Muscle layer of colon (tissue), 2 donors: ENCODE measurements at regions not wholly inside any gene's neighbourhood (a gene's known extent, or its start where the extent isn't known, plus 50 kb on each side); places are given as distances from the start of the nearest gene placed in this dataset.
"Not testable (repeated sequence)": the region's sequence is repeated elsewhere in the genome, so short reads cannot be mapped to it uniquely, and the experiment has no call there.

ENCODE experiments used
- H3K27ac ChIP-seq: one replicate; pipeline ENCODE4 v1.7.0; 2013; ENCODE audit warnings: low read depth, mild to moderate bottlenecking, low read length, moderate library complexity
- H3K27me3 ChIP-seq, 2 donors: one replicate each; pipeline ENCODE4 v1.7.0; 2013; ENCODE audit warnings: low read length in 2 of 2, mild to moderate bottlenecking in 2 of 2; ENCODE audit not compliant: insufficient read depth in 2 of 2, control insufficient read depth in 1 of 2
- H3K36me3 ChIP-seq: one replicate; pipeline ENCODE4 v1.7.0; 2013; ENCODE audit warnings: mild to moderate bottlenecking, low read length; ENCODE audit not compliant: insufficient read depth
- H3K4me1 ChIP-seq: one replicate; pipeline ENCODE4 v1.7.0; 2013; ENCODE audit warnings: mild to moderate bottlenecking, low read length; ENCODE audit not compliant: insufficient read depth
- H3K4me3 ChIP-seq, 2 donors: one replicate each; pipeline ENCODE4 v1.7.0; 2013; ENCODE audit warnings: low read length in 2 of 2, low read depth in 1 of 2, mild to moderate bottlenecking in 1 of 2, moderate library complexity in 1 of 2
- H3K9ac ChIP-seq: one replicate; pipeline ENCODE4 v1.7.0; 2013; ENCODE audit warnings: low read length
- H3K9me3 ChIP-seq: one replicate; pipeline ENCODE4 v1.7.0; 2013; ENCODE audit warnings: mild to moderate bottlenecking, low read length
- donor health status: abdominal sarcoma.
- donor health status: Adenocarcinoma of cecum.

DNA sequence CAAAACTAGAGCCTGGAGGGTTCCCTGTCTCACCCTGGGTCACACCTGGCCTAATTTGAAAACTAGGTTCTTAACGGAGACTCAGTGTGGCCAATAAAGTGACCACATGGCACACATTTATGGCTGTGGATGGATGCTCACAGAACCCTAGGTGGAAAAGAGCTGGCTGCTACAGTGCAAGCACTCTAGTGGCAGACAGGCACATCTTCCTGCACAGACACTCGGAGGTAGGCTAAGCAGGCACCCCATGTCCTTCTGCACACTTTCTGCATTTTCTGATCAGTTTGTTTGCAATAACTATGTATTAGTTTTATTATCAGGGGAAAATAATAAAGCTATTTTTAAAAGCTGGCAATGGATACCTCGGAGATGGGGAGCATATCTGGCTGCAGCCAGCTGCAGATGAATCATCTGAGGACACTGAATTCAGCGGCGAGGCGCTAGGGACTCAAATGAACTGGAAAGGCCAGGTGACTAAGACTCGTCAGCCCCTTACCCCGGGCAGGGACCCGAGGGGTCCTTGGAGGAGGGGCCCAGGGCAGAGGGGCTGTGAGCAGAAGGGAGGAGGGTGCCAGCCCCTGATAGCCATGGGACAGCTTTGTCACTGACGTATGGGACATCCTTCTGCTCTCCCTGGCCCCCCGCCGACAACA, 96.2 kb downstream of the OLFM1 start:
- no peaks in the 10 kb centered on the region for H3K36me3 ChIP-seq
- no peak overlapping the region for H3K9ac ChIP-seq
- no peaks in the 10 kb centered on the region for H3K9me3 ChIP-seq
- no peaks in the 10 kb centered on the region for H3K4me1 ChIP-seq
- no peak overlapping the region for H3K27ac ChIP-seq
- H3K4me3 ChIP-seq = no peak overlapping the region
- H3K27me3 ChIP-seq = peaks cover 0 to 15% of the 10 kb centered on the region in 2 donors

DNA sequence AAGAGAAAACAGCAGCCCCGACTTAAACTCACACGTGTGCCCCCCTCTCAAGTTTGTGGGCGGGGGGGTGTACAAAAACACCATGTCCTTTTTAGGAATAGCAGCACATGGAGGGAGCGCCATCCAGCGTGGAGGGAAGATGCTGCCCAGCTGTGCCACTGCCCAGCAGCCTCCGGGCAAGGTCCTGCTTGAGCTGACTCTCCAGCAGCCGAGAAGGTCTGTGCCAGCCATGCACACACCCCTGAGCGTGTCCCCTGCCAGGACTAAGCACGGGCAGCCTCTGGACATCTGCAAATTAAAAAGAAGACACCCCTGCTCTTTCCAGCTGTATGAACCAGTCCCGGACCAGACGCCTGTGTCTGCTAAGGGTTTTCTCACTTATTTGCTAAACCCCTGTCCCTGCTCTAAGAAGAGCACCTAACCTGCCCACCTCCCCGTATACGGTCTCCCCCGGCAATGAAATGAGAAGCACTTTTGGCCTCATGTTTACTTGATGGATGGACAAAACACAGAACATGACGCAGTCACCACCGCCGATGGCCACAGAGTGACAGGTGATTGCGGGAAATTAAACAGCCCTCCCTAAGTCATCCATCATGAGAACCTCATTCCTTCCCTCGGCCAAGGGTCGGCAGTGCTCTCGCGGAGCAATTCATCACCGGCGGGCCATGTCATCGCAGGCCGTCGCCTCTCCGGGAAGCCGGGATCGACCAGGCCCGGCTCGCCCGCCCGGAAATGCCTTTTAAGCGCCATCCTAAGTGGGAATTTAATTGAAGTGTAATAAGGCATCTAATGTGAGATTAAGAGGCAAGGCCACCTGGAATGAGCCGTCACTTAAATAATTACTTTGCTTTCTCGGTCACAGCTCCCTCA, 96.9 kb downstream of the OLFM1 start:
- Histone ChIP-seq H3K9ac (no peak overlapping the region), H3K9me3 (no peaks in the 10 kb centered on the region), H3K27ac (no peak overlapping the region), H3K36me3 (no peaks in the 10 kb centered on the region), H3K27me3 (peaks cover 0 to 17% of the 10 kb centered on the region in 2 donors), H3K4me3 (no peak overlapping the region), H3K4me1 (no peaks in the 10 kb centered on the region)

DNA sequence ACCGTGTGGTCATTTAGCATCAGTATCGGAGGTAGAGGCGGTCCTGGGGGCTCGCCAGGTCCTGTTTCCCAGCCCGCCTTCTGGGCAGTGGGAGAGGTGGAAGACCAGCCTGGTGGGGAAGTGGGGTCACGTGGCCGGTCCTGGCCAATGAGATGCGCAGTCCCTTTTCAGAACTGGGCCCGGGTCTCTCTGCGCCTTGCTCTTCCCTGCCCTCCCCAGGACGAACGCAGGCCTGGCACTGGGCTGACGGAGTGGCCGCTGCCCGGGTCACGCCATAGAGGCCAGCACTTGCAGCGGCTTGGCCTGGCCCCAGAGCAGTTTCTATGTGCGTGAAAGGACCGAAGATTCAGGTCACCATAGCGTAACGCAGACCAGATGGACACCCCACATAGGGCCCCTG, 97.6 kb downstream of the OLFM1 start:
- Histone ChIP-seq H3K36me3 (no peaks in the 10 kb centered on the region), H3K27me3 (peaks cover 0 to 17% of the 10 kb centered on the region in 2 donors)

DNA sequence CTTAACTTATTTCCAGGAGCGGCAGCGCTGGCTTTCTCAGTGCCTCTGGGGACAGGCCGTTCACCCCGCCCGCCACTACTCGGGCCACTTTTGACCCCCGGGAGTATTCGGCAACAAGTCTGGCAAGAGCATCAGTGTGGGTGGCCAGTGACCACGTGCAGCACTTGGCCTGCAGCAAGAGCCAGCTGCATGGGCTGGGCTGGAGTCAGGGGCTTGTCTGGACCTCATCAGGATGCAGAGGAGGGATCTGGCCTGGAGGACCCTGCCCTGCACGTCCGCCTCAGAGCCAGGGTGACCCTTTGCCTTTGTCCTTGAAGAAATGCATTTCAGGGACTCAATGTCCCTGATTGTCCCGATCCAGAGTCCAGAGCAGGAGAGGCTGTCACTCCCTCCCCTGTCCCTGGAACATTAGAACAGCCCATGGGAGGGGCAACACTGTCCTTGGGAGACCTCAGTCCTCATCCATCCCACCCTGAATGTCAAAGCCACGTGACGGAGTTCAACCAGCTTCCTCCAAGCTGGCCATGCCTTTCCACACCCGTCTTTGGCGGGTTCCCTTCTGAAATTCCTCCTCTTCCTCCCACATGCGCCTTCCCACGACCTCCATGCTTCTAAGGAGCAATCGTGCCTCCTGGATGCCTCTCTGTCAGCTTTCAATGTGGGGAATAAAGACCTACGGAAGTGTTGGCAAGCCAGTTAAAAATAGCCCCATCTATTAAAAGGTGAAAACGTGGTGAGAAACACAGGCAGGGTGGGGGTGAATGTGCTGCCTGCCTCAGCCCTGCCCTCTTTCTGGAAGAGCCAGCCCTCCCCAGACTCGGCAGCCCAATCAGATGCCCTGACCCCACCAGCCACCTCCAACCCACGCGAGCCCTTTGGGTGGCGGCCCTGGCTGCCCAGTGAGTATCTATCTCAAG, 99.0 kb downstream of the OLFM1 start:
- H3K4me3 ChIP-seq = no peak overlapping the region
- H3K9me3 ChIP-seq = no peaks in the 10 kb centered on the region
- no peaks in the 10 kb centered on the region for H3K4me1 ChIP-seq
- H3K27ac ChIP-seq = no peak overlapping the region
- H3K9ac ChIP-seq = no peak overlapping the region
- H3K36me3 ChIP-seq = no peaks in the 10 kb centered on the region
- H3K27me3 ChIP-seq = peaks cover 0 to 17% of the 10 kb centered on the region in 2 donors

More for the DNA sequence above, 97.6 kb downstream of the OLFM1 start:
- no peak overlapping the region for H3K27ac ChIP-seq
- H3K4me3 ChIP-seq = no peak overlapping the region
- H3K4me1 ChIP-seq = no peaks in the 10 kb centered on the region
- no peaks in the 10 kb centered on the region for H3K9me3 ChIP-seq
- no peak overlapping the region for H3K9ac ChIP-seq

DNA sequence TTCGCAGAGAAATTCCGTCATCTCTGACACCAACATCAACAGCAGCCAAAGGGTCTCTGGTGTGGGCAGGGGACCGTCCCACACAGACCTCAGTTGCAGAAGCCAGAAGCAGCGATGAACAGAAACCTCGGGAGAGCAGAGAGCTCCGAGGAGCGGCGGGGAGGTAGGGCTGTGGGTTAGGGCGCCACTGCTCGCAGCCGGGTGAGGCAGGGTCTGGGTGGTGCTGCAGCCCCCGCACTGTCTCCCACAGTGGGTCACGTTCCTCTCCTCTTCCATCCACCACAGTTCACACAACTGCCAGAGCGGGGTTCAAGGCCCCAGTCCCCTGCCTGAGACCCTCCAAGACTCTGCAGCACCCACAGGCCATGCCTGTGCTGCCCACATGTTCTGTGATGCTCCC, 99.9 kb downstream of the OLFM1 start:
- no peak overlapping the region for H3K4me3 ChIP-seq
- H3K9me3 ChIP-seq = no peaks in the 10 kb centered on the region
- no peak overlapping the region for H3K27ac ChIP-seq
- no peaks in the 10 kb centered on the region for H3K4me1 ChIP-seq
- no peak overlapping the region for H3K9ac ChIP-seq
- H3K27me3 ChIP-seq = peaks cover 0 to 20% of the 10 kb centered on the region in 2 donors
- no peaks in the 10 kb centered on the region for H3K36me3 ChIP-seq

DNA sequence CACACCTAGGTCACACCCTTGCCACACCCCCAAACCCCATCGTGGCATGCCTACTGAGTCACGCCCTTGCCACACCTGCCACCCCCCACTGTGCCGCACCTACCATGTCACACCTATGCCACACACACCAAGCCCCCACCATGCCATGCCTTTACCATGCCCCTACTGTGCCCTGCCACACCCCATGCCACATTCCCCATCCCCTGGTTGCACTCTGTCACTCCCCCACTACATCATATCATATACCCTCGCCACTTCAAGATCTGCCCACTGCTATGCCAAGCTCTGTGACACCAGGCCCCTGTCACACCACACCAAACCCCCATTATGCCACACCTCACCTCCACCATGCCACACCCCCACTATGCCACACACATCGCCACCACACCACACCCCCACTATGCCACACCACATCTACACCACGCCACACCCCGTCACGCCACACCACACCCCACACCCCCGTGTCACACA, 101.2 kb downstream of the OLFM1 start:
- no peak overlapping the region for H3K9ac ChIP-seq
- no peak overlapping the region for H3K27ac ChIP-seq
- no peaks in the 10 kb centered on the region for H3K4me1 ChIP-seq
- no peak overlapping the region for H3K4me3 ChIP-seq
- H3K27me3 ChIP-seq = peaks cover 0 to 34% of the 10 kb centered on the region in 2 donors
- no peaks in the 10 kb centered on the region for H3K9me3 ChIP-seq
- no peaks in the 10 kb centered on the region for H3K36me3 ChIP-seq

DNA sequence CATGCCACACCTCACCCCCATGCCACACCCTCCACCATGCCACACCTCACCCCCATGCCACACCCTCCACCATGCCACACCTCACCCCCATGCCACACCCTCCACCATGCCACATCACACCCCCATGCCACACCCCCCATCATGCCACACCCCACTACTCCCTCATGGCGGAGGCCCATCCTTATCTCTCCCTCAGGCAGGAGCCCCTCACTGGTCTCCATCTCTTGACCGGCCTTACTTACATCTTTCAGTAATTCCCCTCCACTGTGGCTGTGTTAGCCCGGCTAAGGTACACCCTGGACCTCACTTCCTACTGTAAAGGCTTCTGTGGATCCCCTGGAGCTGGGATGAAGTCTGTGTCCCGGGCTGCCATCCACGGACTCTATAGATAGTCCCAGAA, 102.0 kb downstream of the OLFM1 start:
- H3K9ac ChIP-seq = no peak overlapping the region
- no peaks in the 10 kb centered on the region for H3K9me3 ChIP-seq
- no peaks in the 10 kb centered on the region for H3K36me3 ChIP-seq
- H3K27me3 ChIP-seq = peaks cover 0 to 40% of the 10 kb centered on the region in 2 donors
- no peak overlapping the region for H3K27ac ChIP-seq
- no peak overlapping the region for H3K4me3 ChIP-seq
- no peaks in the 10 kb centered on the region for H3K4me1 ChIP-seq

DNA sequence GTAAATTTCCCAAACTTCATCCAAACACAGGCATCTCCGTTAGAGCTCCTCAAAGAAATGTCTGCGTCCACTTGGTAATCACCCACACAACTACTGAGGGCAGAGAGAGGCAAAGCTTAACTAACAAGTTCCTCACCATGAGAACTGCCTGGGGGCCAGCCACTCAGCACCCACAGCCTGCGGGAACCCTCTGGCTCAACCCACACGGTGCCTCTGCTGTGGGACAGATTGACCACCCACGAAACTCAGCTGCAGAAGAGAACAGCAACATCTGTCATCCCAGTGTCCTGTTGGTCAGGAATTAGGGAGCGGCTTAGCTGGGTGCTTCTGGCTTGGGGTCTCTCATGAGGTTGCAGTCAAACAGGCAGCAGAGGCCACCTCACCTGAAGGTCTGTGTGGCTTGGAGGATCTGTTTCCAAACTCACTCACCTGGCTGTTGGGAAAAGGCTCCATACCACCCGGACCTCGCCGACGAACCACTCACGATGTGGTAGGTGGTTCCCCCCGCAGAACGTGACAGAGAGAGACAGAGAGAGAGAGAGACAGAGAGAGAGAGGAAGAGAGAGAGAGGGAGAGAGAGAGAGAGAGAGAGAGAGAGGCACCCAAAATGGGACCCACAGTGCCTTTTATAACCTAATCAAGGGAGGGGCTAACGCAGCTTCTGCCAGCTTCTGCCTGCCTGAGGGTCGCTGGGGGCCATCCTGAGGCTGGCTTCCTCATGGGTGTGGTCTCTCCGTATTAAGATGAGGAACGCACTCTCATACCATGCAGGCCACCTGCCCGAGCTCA, 103.5 kb downstream of the OLFM1 start:
- Histone ChIP-seq H3K9ac (no peak overlapping the region), H3K27me3 (peaks cover 7 to 44% of the 10 kb centered on the region in 2 donors), H3K4me3 (no peak overlapping the region), H3K9me3 (no peaks in the 10 kb centered on the region), H3K36me3 (no peaks in the 10 kb centered on the region), H3K4me1 (no peaks in the 10 kb centered on the region), H3K27ac (no peak overlapping the region)

DNA sequence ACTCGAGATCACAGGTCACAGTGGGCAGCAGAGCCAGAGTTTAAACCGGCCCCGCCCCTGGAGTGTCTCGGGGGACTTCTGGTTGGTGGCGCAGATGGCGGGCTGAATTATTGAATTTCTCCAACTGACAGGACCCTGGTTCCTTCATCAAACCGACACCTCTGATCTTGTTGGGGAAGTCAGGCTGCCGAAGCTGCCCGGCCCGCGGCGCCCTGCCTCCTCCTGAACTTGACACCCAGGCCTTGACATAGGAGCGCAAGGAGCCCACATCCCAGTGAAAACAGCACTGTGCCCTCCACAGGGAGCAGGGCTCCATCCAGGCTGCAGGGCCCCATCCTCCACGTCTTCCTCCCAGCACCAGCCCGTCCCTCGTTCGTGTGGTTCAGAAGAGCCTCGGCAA, 105.2 kb downstream of the OLFM1 start:
- H3K9me3 ChIP-seq = no peaks in the 10 kb centered on the region
- no peaks in the 10 kb centered on the region for H3K36me3 ChIP-seq
- no peak overlapping the region for H3K9ac ChIP-seq
- no peak overlapping the region for H3K4me3 ChIP-seq
- no peaks in the 10 kb centered on the region for H3K4me1 ChIP-seq
- no peak overlapping the region for H3K27ac ChIP-seq
- H3K27me3 ChIP-seq = peaks cover 7 to 44% of the 10 kb centered on the region in 2 donors

DNA sequence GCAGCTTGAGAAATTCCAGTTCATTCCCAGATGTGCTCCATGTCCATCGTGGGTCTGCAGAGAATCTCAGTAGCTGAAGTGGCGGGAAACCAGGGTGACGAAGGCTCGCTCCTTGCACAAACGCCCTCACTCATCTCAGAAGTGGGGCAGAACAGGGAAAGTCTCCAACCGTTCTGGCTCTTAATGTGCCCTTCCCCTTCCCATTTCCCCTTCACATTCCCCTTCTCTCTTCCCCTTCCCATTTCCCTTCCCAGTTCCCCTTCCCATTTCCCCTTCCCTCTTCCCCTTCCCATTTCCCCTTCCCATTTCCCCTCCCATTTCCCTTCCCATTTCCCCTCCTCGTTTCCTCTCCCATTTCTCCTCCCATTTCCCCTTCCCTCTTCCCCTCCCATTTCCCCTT, 108.5 kb downstream of the OLFM1 start:
- peaks cover 16 to 53% of the 10 kb centered on the region in 2 donors for H3K27me3 ChIP-seq
- H3K4me1 ChIP-seq, H3K27ac ChIP-seq, H3K9ac ChIP-seq, H3K36me3 ChIP-seq, H3K9me3 ChIP-seq, H3K4me3 ChIP-seq: not testable (repeated sequence)
